OCI-LY3 (cell line): ENCODE measurements at regions not wholly inside any gene's neighbourhood (a gene's known extent, or its start where the extent isn't known, plus 50 kb on each side); places are given as distances from the start of the nearest gene placed in this dataset.

ENCODE experiments used
- EZH2phosphoT487 ChIP-seq: fragments of 200-600 bp; shearing (Covaris generic); IDR thresholded peaks from 2 replicates; pipeline ENCODE4 v1.6.1; 2018; ENCODE audit warnings: antibody characterized with exemption, mixed run types, low read depth
- TF ChIP-seq, protein P1 (sequence below): fragments of 200-600, 300-600 bp; sonication (generic); IDR thresholded peaks from 2 replicates; pipeline ENCODE4 v1.5.1; 2014; ENCODE audit warnings: antibody characterized with exemption, low read length, low read depth

DNA sequence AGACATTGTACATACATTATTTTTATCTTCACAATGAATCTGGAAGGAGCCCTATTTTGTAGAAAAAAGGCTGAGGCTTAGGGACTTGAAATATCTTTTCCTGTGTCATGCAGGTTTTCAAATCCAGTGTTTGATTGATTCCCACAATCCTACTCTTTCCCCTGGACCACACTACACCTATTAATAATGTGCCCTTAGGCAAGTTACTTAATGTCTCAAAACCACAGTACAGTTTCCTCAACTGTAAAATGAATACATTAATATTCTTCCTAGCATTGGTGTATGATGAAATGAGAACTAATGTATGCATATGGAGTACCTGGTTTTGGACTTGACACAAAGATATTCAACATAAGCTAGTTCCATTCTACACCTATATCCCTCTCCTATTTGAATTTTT is 313.3 kb upstream of the SP8 start:
- TF ChIP-seq, protein P1, sequence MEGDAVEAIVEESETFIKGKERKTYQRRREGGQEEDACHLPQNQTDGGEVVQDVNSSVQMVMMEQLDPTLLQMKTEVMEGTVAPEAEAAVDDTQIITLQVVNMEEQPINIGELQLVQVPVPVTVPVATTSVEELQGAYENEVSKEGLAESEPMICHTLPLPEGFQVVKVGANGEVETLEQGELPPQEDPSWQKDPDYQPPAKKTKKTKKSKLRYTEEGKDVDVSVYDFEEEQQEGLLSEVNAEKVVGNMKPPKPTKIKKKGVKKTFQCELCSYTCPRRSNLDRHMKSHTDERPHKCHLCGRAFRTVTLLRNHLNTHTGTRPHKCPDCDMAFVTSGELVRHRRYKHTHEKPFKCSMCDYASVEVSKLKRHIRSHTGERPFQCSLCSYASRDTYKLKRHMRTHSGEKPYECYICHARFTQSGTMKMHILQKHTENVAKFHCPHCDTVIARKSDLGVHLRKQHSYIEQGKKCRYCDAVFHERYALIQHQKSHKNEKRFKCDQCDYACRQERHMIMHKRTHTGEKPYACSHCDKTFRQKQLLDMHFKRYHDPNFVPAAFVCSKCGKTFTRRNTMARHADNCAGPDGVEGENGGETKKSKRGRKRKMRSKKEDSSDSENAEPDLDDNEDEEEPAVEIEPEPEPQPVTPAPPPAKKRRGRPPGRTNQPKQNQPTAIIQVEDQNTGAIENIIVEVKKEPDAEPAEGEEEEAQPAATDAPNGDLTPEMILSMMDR = no peak
- no peak for TF ChIP-seq EZH2phosphoT487
